C4-2B (cell line): ENCODE measurements at regions not wholly inside any gene's neighbourhood (a gene's known extent, or its start where the extent isn't known, plus 50 kb on each side); places are given as distances from the start of the nearest gene placed in this dataset.

Experiments
- ZFX ChIP-seq: fragments of 450-650 bp; IDR thresholded peaks from 2 replicates; pipeline ENCODE4 v1.6.1; 2017
- TF ChIP-seq, protein P1 (sequence below): fragments of 450-650 bp; conservative IDR thresholded peaks from 2 replicates; pipeline ENCODE4 v1.5.1; 2017; ENCODE audit warnings: mild to moderate bottlenecking

DNA sequence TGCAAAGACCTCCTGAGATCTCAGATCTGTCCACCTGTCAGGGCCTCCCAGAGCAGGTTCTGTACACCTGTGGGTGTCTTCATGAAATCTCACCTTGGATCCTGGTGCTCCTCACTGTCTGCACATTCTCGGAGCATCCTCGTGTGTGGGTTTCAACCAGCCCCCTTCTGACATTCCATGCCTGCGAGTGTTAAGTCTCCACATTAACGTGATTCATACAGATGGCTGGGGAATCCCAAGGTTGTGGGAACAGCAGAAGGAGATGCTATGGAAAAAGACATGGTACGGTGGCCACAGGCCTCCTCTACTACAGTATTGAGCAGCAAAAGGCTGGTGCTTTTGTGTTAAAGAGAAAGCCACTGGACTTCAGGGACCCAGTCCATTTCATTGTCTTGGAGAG, 556.5 kb downstream of the DHX35 start:
- TF ChIP-seq, protein P1, sequence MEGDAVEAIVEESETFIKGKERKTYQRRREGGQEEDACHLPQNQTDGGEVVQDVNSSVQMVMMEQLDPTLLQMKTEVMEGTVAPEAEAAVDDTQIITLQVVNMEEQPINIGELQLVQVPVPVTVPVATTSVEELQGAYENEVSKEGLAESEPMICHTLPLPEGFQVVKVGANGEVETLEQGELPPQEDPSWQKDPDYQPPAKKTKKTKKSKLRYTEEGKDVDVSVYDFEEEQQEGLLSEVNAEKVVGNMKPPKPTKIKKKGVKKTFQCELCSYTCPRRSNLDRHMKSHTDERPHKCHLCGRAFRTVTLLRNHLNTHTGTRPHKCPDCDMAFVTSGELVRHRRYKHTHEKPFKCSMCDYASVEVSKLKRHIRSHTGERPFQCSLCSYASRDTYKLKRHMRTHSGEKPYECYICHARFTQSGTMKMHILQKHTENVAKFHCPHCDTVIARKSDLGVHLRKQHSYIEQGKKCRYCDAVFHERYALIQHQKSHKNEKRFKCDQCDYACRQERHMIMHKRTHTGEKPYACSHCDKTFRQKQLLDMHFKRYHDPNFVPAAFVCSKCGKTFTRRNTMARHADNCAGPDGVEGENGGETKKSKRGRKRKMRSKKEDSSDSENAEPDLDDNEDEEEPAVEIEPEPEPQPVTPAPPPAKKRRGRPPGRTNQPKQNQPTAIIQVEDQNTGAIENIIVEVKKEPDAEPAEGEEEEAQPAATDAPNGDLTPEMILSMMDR, result no peak
- TF ChIP-seq ZFX, result no peak
